ENCODE measurements at regions not wholly inside any gene's neighbourhood (a gene's known extent, or its start where the extent isn't known, plus 50 kb on each side); places are given as distances from the start of the nearest gene placed in this dataset.

DNA sequence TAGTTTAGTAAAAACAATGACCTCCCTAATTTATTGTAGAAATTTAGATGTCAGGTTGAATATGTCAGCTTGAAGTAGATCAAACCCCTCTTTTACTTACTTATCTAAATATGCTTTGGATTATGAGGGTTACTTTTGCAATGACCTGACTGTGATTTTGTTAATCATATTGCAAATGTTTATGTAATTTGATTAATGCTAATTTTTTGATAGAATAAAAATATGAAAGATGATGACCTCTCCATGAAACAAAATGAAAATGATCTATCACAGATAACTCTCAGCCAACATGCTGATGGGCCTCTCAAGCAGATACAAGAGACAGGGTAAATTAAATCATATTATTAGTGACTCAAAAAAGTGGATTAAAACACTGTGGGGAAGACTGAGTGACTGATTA lies 131.0 kb downstream of the CEP57L1 start:
- H3K4me3 ChIP-seq (ENCODE audit: low read depth, low read length): no peak overlapping the region
- TF ChIP-seq CTCF (IDR thresholded peaks at IDR 0.05; ENCODE audit: insufficient read depth, low read depth, low read length, missing control alignments): no peak
- no peak for DNase-seq (ENCODE audit: low read depth)

DNA sequence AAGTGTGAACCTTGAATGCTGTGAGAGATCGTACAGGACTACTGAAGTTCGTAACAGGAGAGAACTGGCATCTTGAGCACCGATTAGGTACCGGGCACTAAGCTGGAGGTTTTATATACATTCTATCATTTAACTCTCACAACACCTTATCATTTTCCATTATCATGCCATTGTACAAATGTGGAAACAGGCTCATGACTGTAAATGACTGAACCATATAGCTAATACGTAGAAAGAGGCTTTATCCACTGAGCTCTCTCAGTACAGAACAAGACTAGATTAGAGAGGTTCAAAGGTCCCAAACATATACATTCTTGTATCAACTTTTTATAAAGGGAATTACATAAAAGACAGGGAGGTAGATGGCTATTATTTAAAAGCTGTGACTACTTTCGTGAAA lies 130.6 kb downstream of the CEP57L1 start:
- DNase-seq (ENCODE audit: low read depth): no peak
- no peak for TF ChIP-seq CTCF (IDR thresholded peaks at IDR 0.05; ENCODE audit: insufficient read depth, low read depth, low read length, missing control alignments)
- no peak overlapping the region for H3K4me3 ChIP-seq (ENCODE audit: low read depth, low read length)

GRCh38 chr6:109224994-109225393 lies 129.7 kb downstream of the CEP57L1 start:
- no peak for TF ChIP-seq CTCF (IDR thresholded peaks at IDR 0.05; ENCODE audit: insufficient read depth, low read depth, low read length, missing control alignments)
- DNase-seq (ENCODE audit: low read depth): no peak
- no peak overlapping the region for H3K4me3 ChIP-seq (ENCODE audit: low read depth, low read length)

DNA sequence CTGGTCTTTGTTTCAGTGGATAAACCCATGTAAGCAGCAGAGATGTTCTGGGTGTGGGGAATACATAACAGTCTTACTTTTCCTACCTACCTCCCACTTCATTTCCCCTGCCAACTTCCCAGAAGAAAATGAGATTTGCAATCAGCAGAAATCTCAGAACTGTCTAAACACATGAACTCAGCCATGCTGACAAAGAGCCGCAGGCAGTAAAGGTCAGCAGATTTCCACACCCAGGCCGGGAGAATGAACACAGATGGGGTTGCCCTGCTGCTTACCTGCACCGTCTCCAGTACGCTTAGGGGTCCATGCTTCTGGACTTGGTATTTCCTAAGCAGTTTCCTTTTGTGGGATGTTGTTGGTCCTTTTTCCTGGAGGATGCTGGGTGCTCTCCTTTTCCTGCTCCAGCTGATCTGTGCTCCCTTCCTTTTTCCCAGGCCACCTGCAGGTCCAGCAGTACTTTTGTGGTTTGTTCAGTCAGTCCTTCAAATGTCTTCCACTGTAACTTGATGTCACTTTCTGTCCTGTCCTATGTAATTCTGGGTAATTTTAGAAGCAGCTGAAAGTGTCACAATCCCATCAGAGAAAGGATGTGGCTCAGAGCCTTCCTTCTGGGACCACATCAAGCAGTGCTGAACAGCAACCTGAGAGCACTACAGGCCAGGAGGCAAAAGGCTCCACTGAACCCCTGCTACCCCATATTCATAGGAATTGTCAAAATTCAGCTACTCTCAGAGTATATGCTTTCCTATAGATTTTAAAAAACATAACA lies 129.0 kb downstream of the CEP57L1 start:
- no peak overlapping the region for H3K4me3 ChIP-seq (ENCODE audit: low read depth, low read length)
- TF ChIP-seq CTCF (IDR thresholded peaks at IDR 0.05; ENCODE audit: insufficient read depth, low read depth, low read length, missing control alignments): no peak
- no peak for DNase-seq (ENCODE audit: low read depth)

- no peak for TF ChIP-seq CTCF (IDR thresholded peaks at IDR 0.05; ENCODE audit: insufficient read depth, low read depth, low read length, missing control alignments)
- no peak overlapping the region for H3K4me3 ChIP-seq (ENCODE audit: low read depth, low read length)
- DNase-seq (ENCODE audit: low read depth): no peak
Measured at GRCh38 chr6:109222848-109223247, 127.5 kb downstream of the CEP57L1 start.

GRCh38 chr6:109221543-109222195 lies 126.4 kb downstream of the CEP57L1 start:
- no peak overlapping the region for H3K4me3 ChIP-seq (ENCODE audit: low read depth, low read length)
- no peak for TF ChIP-seq CTCF (IDR thresholded peaks at IDR 0.05; ENCODE audit: insufficient read depth, low read depth, low read length, missing control alignments)
- DNase-seq (ENCODE audit: low read depth): no peak

Measured in GM12865 (cell line).